HCT116 (cell line): ENCODE measurements at regions not wholly inside any gene's neighbourhood (a gene's known extent, or its start where the extent isn't known, plus 50 kb on each side); places are given as distances from the start of the nearest gene placed in this dataset.

Experiments used
- ATAC-seq: fragments of 200-7000 bp; cut with Tn5 transposase; 2 replicates; pipeline ENCODE4 v1.9.1; 2020; ENCODE audit warnings: mild to moderate bottlenecking, moderate library complexity
- BruUV-seq: library from RNA; stranded (reverse); fragments of 400-500 nt; replicated peaks from 2 replicates; lab custom pipeline; 2021; lab: Mats Ljungman, UMichigan
- CTCF ChIA-PET: fragments of 300-600 bp; sonication (Branson Sonifier 250); formaldehyde crosslinking; loops from one replicate; lab custom pipeline; 2021; ENCODE audit warnings: antibody characterized with exemption; lab: Charles Lee
- POLR2A ChIA-PET: fragments of 300-600, 350-600 bp; sonication (Branson Sonifier 250); formaldehyde crosslinking; loops from one replicate; lab custom pipeline; 2021; ENCODE audit warnings: antibody characterized with exemption; lab: Charles Lee
- RAD21 ChIA-PET, 2 experiments: fragments of 300-600 bp; sonication (Branson Sonifier 250); formaldehyde crosslinking; loops; one replicate each; lab custom pipeline; 2023; ENCODE audit warnings: low total read pairs in 2 of 2; ENCODE audit not compliant: uncharacterized antibody in 2 of 2, unreplicated experiment in 2 of 2, low non-redundant PET in 1 of 2; lab: Charles Lee
- DNase-seq: peaks from one replicate; pipeline ENCODE4 v3.0.0-alpha.2; 2010; ENCODE audit warnings: low read depth, low spot score
- H2AFZ ChIP-seq: fragments of 200-600 bp; shearing (Covaris generic), sonication (generic); 2 replicates; pipeline ENCODE4 v1.6.1; 2017; ENCODE audit warnings: low read depth, mixed run types, mixed read lengths, antibody characterized with exemption, low read length; ENCODE audit not compliant: poor library complexity, severe bottlenecking
- H3K27ac ChIP-seq: 2 replicates; pipeline ENCODE4 v1.5.1; 2012; ENCODE audit warnings: low read depth, low read length
- H3K27me3 ChIP-seq: fragments of 200-600 bp; sonication (generic); 2 replicates; pipeline ENCODE4 v1.6.1; 2016; ENCODE audit warnings: mixed run types, low read length, mixed read lengths; ENCODE audit not compliant: insufficient read depth
- H3K36me3 ChIP-seq, 2 experiments: fragments of 200-500 bp in 1 of 2; fragments of 200-600 bp in 1 of 2; sonication (Bioruptor generic) in 1 of 2; sonication (generic) in 1 of 2; 2 replicates each; pipeline versions ENCODE4 v1.5.1 to v1.6.1; 2014 to 2016; ENCODE audit warnings: low read length in 2 of 2, inconsistent platforms in 1 of 2, mixed read lengths in 1 of 2, mixed run types in 1 of 2; ENCODE audit not compliant: insufficient read depth in 2 of 2, control insufficient read depth in 1 of 2
- H3K4me1 ChIP-seq, 2 experiments: fragments of 200-600 bp in 1 of 2; sonication (generic) in 1 of 2; 2 replicates each; pipeline versions ENCODE4 v1.5.1 to v1.6.1; 2012 to 2017; ENCODE audit warnings: low read length in 2 of 2, inconsistent platforms in 1 of 2, mild to moderate bottlenecking in 1 of 2, mixed read lengths in 1 of 2, mixed run types in 1 of 2, moderate library complexity in 1 of 2; ENCODE audit not compliant: insufficient read depth in 2 of 2, control insufficient read depth in 1 of 2
- H3K4me2 ChIP-seq: fragments of 200-600 bp; sonication (generic); 2 replicates; pipeline ENCODE4 v1.6.1; 2017; ENCODE audit warnings: mixed run types, low read length, mixed read lengths
- H3K4me3 ChIP-seq, 2 experiments: fragments of 200-600 bp in 1 of 2; sonication (generic) in 1 of 2; replicated peaks in 1 of 2; 2 replicates each; pipeline ENCODE4 v1.5.1; 2011 to 2016; ENCODE audit warnings: low read length in 2 of 2, control low read depth in 1 of 2, low read depth in 1 of 2, mild to moderate bottlenecking in 1 of 2, mixed read lengths in 1 of 2, mixed run types in 1 of 2
- H3K79me2 ChIP-seq: fragments of 200-600 bp; sonication (generic); 2 replicates; pipeline ENCODE4 v1.6.1; 2017; ENCODE audit warnings: mild to moderate bottlenecking, mixed run types, low read length, moderate library complexity, mixed read lengths; ENCODE audit not compliant: insufficient read depth
- H3K9ac ChIP-seq: fragments of 200-600 bp; sonication (generic); 2 replicates; pipeline ENCODE4 v1.6.1; 2016; ENCODE audit warnings: low read length, mixed read lengths
- H3K9me2 ChIP-seq: fragments of 200-600 bp; sonication (generic), shearing (Covaris generic); 2 replicates; pipeline ENCODE4 v1.6.1; 2017; ENCODE audit warnings: mixed run types, mild to moderate bottlenecking, moderate library complexity; ENCODE audit not compliant: insufficient read depth
- H3K9me3 ChIP-seq, 2 experiments: fragments of 200-500 bp in 1 of 2; fragments of 200-600 bp in 1 of 2; sonication (Bioruptor generic) in 1 of 2; sonication (generic) in 1 of 2; 2 replicates each; pipeline ENCODE4 v1.6.1; 2014 to 2017; ENCODE audit warnings: low read length in 2 of 2, mixed read lengths in 2 of 2, inconsistent platforms in 1 of 2, low read depth in 1 of 2, mild to moderate bottlenecking in 1 of 2, mixed run types in 1 of 2, moderate library complexity in 1 of 2; ENCODE audit not compliant: control insufficient read depth in 1 of 2, insufficient read depth in 1 of 2
- H4K20me1 ChIP-seq: fragments of 200-600 bp; sonication (generic), shearing (Covaris generic); 2 replicates; pipeline ENCODE4 v1.6.1; 2017; ENCODE audit warnings: mixed run types, mild to moderate bottlenecking, moderate library complexity; ENCODE audit not compliant: insufficient read depth
- ATF3 ChIP-seq: IDR thresholded peaks from 2 replicates; pipeline ENCODE4 v1.6.1; 2012
- CBX3 ChIP-seq: IDR thresholded peaks from 2 replicates; pipeline ENCODE4 v1.6.1; 2012; ENCODE audit warnings: low read depth
- CEBPB ChIP-seq: IDR thresholded peaks from 2 replicates; pipeline ENCODE4 v1.6.1; 2012; ENCODE audit warnings: low read depth
- EGR1 ChIP-seq: IDR thresholded peaks from 2 replicates; pipeline ENCODE4 v1.6.1; 2012; ENCODE audit warnings: low read depth
- ELF1 ChIP-seq: IDR thresholded peaks from 2 replicates; pipeline ENCODE4 v1.6.1; 2012; ENCODE audit warnings: low read depth, borderline replicate concordance
- EZH2 ChIP-seq: fragments of 200-600 bp; sonication (generic); IDR thresholded peaks from 2 replicates; pipeline ENCODE4 v1.6.1; 2017; ENCODE audit warnings: antibody characterized with exemption, mixed run types
- EZH2phosphoT487 ChIP-seq: fragments of 200-600 bp; IDR thresholded peaks from 2 replicates; pipeline ENCODE4 v1.6.1; 2018; ENCODE audit warnings: antibody characterized with exemption, borderline replicate concordance
- JUND ChIP-seq: IDR thresholded peaks from 2 replicates; pipeline ENCODE4 v1.6.1; 2012
- SIN3A ChIP-seq: IDR thresholded peaks from 2 replicates; pipeline ENCODE4 v1.6.1; 2012; ENCODE audit warnings: low read depth
- SRF ChIP-seq: IDR thresholded peaks from 2 replicates; pipeline ENCODE4 v1.6.1; 2012; ENCODE audit warnings: low read depth
- TCF7L2 ChIP-seq: IDR thresholded peaks from 2 replicates; pipeline ENCODE4 v1.7.0; 2011; ENCODE audit warnings: borderline replicate concordance, inconsistent platforms; ENCODE audit not compliant: insufficient read depth, insufficient read length; ENCODE audit errors: extremely low read depth
- ZFX ChIP-seq: fragments of 450-650 bp; IDR thresholded peaks from 2 replicates; pipeline ENCODE4 v1.6.1; 2017
- ZNF274 ChIP-seq: fragments of 200-500 bp; sonication (Bioruptor generic); IDR thresholded peaks from 2 replicates; pipeline ENCODE4 v1.6.1; 2014; ENCODE audit warnings: mild to moderate bottlenecking, low read depth, low read length, inconsistent platforms
- intact Hi-C: fragments of 100-400 bp; cut with micrococcal nuclease; formaldehyde crosslinking; loops from 2 replicates; pipeline ENCODE4 v1.10.0; 2022
- TF ChIP-seq, protein P1 (sequence below): IDR thresholded peaks from 2 replicates; pipeline ENCODE4 v1.6.1; 2011; ENCODE audit warnings: mild to moderate bottlenecking, low read length, moderate library complexity; ENCODE audit not compliant: insufficient replicate concordance; ENCODE audit errors: extremely low read depth
- TF ChIP-seq, protein P2 (sequence below): IDR thresholded peaks from 2 replicates; pipeline ENCODE4 v1.6.1; 2012; ENCODE audit warnings: low read depth

- no TSS peak for BruUV-seq
- ChIA-PET CTCF (no interaction called here), POLR2A (no interaction called here), RAD21 (no interaction called here)
- ATAC-seq (no peak), DNase-seq (no peak)
- Histone ChIP-seq H3K4me2 (no peak overlapping the region), H4K20me1 (no peaks in the 10 kb centered on the region), H3K27ac (no peak overlapping the region), H3K9me2 (no peaks in the 10 kb centered on the region), H3K4me1 (no peaks in the 10 kb centered on the region), H2AFZ (no peak overlapping the region), H3K27me3 (no peaks in the 10 kb centered on the region), H3K79me2 (no peaks in the 10 kb centered on the region), H3K36me3 (no peaks in the 10 kb centered on the region), H3K9ac (no peak overlapping the region), H3K4me3 (no peak overlapping the region), H3K9me3 (no peaks in the 10 kb centered on the region)
- intact Hi-C loops: no loop called here
- TF ChIP-seq ATF3 (no peak), SIN3A (no peak), CEBPB (no peak), EZH2 (no peak), ZNF274 (no peak), JUND (no peak), SRF (no peak), TCF7L2 (no peak), EGR1 (no peak), ELF1 (no peak), CBX3 (no peak), EZH2phosphoT487 (no peak), ZFX (no peak)
- TF ChIP-seq, protein P1, sequence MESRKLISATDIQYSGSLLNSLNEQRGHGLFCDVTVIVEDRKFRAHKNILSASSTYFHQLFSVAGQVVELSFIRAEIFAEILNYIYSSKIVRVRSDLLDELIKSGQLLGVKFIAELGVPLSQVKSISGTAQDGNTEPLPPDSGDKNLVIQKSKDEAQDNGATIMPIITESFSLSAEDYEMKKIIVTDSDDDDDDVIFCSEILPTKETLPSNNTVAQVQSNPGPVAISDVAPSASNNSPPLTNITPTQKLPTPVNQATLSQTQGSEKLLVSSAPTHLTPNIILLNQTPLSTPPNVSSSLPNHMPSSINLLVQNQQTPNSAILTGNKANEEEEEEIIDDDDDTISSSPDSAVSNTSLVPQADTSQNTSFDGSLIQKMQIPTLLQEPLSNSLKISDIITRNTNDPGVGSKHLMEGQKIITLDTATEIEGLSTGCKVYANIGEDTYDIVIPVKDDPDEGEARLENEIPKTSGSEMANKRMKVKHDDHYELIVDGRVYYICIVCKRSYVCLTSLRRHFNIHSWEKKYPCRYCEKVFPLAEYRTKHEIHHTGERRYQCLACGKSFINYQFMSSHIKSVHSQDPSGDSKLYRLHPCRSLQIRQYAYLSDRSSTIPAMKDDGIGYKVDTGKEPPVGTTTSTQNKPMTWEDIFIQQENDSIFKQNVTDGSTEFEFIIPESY: no peak
- TF ChIP-seq, protein P2, sequence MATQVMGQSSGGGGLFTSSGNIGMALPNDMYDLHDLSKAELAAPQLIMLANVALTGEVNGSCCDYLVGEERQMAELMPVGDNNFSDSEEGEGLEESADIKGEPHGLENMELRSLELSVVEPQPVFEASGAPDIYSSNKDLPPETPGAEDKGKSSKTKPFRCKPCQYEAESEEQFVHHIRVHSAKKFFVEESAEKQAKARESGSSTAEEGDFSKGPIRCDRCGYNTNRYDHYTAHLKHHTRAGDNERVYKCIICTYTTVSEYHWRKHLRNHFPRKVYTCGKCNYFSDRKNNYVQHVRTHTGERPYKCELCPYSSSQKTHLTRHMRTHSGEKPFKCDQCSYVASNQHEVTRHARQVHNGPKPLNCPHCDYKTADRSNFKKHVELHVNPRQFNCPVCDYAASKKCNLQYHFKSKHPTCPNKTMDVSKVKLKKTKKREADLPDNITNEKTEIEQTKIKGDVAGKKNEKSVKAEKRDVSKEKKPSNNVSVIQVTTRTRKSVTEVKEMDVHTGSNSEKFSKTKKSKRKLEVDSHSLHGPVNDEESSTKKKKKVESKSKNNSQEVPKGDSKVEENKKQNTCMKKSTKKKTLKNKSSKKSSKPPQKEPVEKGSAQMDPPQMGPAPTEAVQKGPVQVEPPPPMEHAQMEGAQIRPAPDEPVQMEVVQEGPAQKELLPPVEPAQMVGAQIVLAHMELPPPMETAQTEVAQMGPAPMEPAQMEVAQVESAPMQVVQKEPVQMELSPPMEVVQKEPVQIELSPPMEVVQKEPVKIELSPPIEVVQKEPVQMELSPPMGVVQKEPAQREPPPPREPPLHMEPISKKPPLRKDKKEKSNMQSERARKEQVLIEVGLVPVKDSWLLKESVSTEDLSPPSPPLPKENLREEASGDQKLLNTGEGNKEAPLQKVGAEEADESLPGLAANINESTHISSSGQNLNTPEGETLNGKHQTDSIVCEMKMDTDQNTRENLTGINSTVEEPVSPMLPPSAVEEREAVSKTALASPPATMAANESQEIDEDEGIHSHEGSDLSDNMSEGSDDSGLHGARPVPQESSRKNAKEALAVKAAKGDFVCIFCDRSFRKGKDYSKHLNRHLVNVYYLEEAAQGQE: no peak
Measured at GRCh38 chr3:109819734-109820133, 482.4 kb upstream of the DPPA4 start.
